GM12878 (cell line): ENCODE measurements at regions not wholly inside any gene's neighbourhood (a gene's known extent, or its start where the extent isn't known, plus 50 kb on each side); places are given as distances from the start of the nearest gene placed in this dataset.

Experiments used
- CHD2 ChIP-seq: IDR thresholded peaks from 2 replicates; pipeline ENCODE4 v1.6.1; 2011; ENCODE audit warnings: low read depth, low read length, improper control_type of control experiment, borderline replicate concordance
- CREB1 ChIP-seq: IDR thresholded peaks from 2 replicates; pipeline ENCODE4 v1.6.1; 2012; ENCODE audit warnings: low read depth, mild to moderate bottlenecking, inconsistent platforms
- EZH2 ChIP-seq: IDR thresholded peaks from 2 replicates; pipeline ENCODE4 v1.6.1; 2012; ENCODE audit warnings: low read depth, mild to moderate bottlenecking, control low read depth, inconsistent platforms, low read length, borderline replicate concordance; ENCODE audit not compliant: control insufficient read depth
- JUND ChIP-seq: IDR thresholded peaks from 2 replicates; pipeline ENCODE4 v1.6.1; 2012; ENCODE audit warnings: low read depth, mild to moderate bottlenecking, low read length, improper control_type of control experiment, moderate library complexity
- POLR2AphosphoS5 ChIP-seq: IDR thresholded peaks from 2 replicates; pipeline ENCODE4 v1.6.1; 2011; ENCODE audit warnings: mild to moderate bottlenecking, low read length, inconsistent platforms
- RAD51 ChIP-seq: fragments of 450-650 bp; IDR thresholded peaks from 2 replicates; pipeline ENCODE4 v1.6.1; 2016; ENCODE audit warnings: moderate library complexity, mild to moderate bottlenecking, inconsistent platforms
- RFX5 ChIP-seq: IDR thresholded peaks from 2 replicates; pipeline ENCODE4 v1.6.1; 2011; ENCODE audit warnings: low read depth, low read length, improper control_type of control experiment
- SP1 ChIP-seq: IDR thresholded peaks from one replicate; pipeline ENCODE4 v1.6.1; 2011; ENCODE audit warnings: low read depth, low read length
- STAT3 ChIP-seq: IDR thresholded peaks from 2 replicates; pipeline ENCODE4 v1.6.1; 2011; ENCODE audit warnings: low read depth, low read length, improper control_type of control experiment
- TCF7 ChIP-seq: IDR thresholded peaks from 2 replicates; pipeline ENCODE4 v1.6.1; 2014; ENCODE audit warnings: antibody characterized with exemption, borderline replicate concordance
- ZNF274 ChIP-seq: IDR thresholded peaks from one replicate; pipeline ENCODE4 v1.8.0; 2011; ENCODE audit not compliant: insufficient read length, insufficient read depth
- TF ChIP-seq, protein P1 (sequence below), 3 experiments: IDR thresholded peaks in 2 of 3; conservative IDR thresholded peaks in 1 of 3; 2 replicates each; pipeline ENCODE4 v1.5.1; 2011; ENCODE audit warnings: low read depth in 3 of 3, low read length in 3 of 3, mild to moderate bottlenecking in 3 of 3, control low read depth in 2 of 3, moderate library complexity in 2 of 3, inconsistent platforms in 1 of 3, mixed read lengths in 1 of 3; ENCODE audit not compliant: control insufficient read depth in 2 of 3, insufficient read depth in 1 of 3; ENCODE audit errors: extremely low read depth in 1 of 3
- TF ChIP-seq, protein P2 (sequence below): IDR thresholded peaks from 2 replicates; pipeline ENCODE4 v1.6.1; 2011; ENCODE audit warnings: mild to moderate bottlenecking, low read depth, low read length, moderate library complexity; ENCODE audit not compliant: insufficient replicate concordance
- TF ChIP-seq, protein P3 (sequence below): IDR thresholded peaks from 2 replicates; pipeline ENCODE4 v1.6.1; 2012; ENCODE audit warnings: low read depth, low read length, improper control_type of control experiment

DNA sequence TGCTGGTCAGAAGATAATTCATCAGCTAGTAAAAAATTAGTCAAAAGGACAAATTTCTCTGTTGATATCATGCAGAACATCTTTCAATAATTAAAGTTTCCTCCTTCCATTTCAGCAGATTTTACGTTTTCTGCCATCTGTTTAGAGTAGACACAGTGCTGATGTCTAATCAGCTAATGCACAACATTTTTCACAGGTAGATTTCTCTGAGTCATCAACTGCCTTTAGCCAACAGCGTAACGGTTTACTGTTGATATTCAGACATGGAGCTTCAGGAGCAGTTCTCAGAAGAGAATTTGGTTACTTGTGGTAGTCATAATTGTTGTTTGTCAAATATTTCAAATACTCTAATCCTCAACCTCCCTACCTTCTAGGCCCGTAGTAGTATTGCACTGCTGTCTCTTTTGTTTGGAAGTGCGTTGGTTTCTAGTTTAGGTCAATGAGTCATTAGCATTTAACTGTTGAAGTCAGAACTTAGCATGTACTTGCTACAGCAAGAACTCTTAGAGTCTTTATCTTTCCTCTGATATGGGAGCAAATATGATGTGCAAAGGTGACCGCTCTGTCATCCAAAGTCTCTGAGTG is 86.8 kb upstream of the TFPI start:
- TF ChIP-seq, protein P1, sequence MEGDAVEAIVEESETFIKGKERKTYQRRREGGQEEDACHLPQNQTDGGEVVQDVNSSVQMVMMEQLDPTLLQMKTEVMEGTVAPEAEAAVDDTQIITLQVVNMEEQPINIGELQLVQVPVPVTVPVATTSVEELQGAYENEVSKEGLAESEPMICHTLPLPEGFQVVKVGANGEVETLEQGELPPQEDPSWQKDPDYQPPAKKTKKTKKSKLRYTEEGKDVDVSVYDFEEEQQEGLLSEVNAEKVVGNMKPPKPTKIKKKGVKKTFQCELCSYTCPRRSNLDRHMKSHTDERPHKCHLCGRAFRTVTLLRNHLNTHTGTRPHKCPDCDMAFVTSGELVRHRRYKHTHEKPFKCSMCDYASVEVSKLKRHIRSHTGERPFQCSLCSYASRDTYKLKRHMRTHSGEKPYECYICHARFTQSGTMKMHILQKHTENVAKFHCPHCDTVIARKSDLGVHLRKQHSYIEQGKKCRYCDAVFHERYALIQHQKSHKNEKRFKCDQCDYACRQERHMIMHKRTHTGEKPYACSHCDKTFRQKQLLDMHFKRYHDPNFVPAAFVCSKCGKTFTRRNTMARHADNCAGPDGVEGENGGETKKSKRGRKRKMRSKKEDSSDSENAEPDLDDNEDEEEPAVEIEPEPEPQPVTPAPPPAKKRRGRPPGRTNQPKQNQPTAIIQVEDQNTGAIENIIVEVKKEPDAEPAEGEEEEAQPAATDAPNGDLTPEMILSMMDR (IDR thresholded peaks at IDR 0.05 in 2 of 3, conservative IDR thresholded peaks at IDR 0.05 in 1 of 3; ENCODE audit: control insufficient read depth in 2 of 3, extremely low read depth in 1 of 3, insufficient read depth in 1 of 3, low read depth in 3 of 3, low read length in 3 of 3), result no peak
- TF ChIP-seq EZH2 (no peak), CHD2 (no peak), RAD51 (no peak), SP1 (no peak), JUND (no peak), STAT3 (no peak), TCF7 (no peak), CREB1 (no peak), ZNF274 (no peak), POLR2AphosphoS5 (no peak), RFX5 (no peak)
- TF ChIP-seq, protein P2, sequence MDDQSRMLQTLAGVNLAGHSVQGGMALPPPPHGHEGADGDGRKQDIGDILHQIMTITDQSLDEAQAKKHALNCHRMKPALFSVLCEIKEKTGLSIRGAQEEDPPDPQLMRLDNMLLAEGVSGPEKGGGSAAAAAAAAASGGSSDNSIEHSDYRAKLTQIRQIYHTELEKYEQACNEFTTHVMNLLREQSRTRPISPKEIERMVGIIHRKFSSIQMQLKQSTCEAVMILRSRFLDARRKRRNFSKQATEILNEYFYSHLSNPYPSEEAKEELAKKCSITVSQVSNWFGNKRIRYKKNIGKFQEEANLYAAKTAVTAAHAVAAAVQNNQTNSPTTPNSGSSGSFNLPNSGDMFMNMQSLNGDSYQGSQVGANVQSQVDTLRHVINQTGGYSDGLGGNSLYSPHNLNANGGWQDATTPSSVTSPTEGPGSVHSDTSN, result no peak
- TF ChIP-seq, protein P3, sequence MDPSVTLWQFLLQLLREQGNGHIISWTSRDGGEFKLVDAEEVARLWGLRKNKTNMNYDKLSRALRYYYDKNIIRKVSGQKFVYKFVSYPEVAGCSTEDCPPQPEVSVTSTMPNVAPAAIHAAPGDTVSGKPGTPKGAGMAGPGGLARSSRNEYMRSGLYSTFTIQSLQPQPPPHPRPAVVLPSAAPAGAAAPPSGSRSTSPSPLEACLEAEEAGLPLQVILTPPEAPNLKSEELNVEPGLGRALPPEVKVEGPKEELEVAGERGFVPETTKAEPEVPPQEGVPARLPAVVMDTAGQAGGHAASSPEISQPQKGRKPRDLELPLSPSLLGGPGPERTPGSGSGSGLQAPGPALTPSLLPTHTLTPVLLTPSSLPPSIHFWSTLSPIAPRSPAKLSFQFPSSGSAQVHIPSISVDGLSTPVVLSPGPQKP, result no peak
